ENCODE measurements at regions not wholly inside any gene's neighbourhood (a gene's known extent, or its start where the extent isn't known, plus 50 kb on each side); places are given as distances from the start of the nearest gene placed in this dataset.

DNA sequence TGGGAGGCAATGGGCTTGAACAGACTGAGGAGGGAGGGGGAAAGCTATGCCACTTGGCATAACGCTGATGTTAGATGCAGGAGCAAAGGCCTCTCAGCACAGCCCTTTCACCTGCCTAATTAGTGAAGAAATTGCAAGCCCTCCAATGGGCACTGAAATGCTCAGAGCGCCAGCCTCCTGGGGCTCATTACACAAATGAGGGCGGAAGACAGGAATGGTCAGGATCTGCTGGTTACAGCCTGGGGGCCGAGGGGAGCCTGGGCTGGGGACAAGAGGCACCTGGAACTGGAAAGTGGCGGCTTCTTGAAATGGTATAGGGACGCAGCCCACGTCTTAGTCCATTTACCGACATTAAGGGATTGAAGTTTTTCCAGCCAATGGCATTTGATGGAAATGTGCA lies 50.2 kb upstream of the PLET1 start:
- H3K4me1 ChIP-seq (ENCODE audit: insufficient read depth, low read length), result no peaks in the 10 kb centered on the region

DNA sequence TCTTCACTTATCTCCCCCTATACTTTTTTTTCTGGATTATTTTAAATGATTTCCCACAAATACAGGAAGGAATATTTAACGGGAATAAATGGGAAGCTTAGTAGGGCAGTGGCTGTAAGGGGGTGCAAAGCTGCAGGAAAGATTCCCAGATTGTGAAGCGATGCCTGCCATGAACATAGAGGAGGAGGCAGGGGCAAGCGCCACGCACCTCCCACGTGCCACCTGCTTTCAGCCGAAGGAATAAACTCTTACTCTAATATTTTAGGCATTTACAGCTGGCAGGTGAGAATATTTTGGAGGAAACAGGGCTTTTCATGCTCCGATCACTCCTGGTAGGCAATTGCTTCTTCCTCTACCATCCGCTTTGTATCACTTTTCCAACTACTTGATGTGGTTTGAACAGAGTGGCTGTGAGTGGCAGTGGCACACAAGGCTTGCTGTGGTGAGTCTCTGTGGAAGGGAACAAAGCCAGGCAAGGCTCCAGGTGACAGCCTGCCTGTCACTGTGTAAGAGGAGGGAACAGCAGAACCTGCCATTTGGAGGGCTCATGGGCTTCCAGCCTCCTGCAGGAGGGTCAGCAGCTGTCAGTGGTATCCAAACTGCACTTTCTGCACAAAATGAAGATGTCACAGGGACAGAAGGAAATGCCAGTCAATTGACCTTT lies 54.5 kb upstream of the PLET1 start:
- H3K9ac ChIP-seq (ENCODE audit: low read depth, low read length), result no peak overlapping the region
- H3K27me3 ChIP-seq (ENCODE audit: insufficient read depth, low read length), result no peaks in the 10 kb centered on the region
- no peaks in the 10 kb centered on the region for H3K4me1 ChIP-seq (ENCODE audit: insufficient read depth, low read length)
- whole genome bisulfite sequencing, result 87% methylated on average over 7 of the region's 8 CpGs
- H3K4me3 ChIP-seq (ENCODE audit: low read length), result no peak overlapping the region
- no peaks in the 10 kb centered on the region for H3K9me3 ChIP-seq (ENCODE audit: insufficient read depth, low read depth, low read length)
- no peaks in the 10 kb centered on the region for H3K36me3 ChIP-seq (ENCODE audit: insufficient read depth, low read length)
- no peak overlapping the region for H3K27ac ChIP-seq (ENCODE audit: low read depth, low read length)

More for the DNA sequence above, 50.2 kb upstream of the PLET1 start:
- Histone ChIP-seq H3K4me3 (ENCODE audit: low read length) (no peak overlapping the region), H3K27ac (ENCODE audit: low read depth, low read length) (no peak overlapping the region), H3K9ac (ENCODE audit: low read depth, low read length) (no peak overlapping the region), H3K27me3 (ENCODE audit: insufficient read depth, low read length) (no peaks in the 10 kb centered on the region), H3K36me3 (ENCODE audit: insufficient read depth, low read length) (no peaks in the 10 kb centered on the region), H3K9me3 (ENCODE audit: insufficient read depth, low read depth, low read length) (0 out of 2 replicates have a peak, but pooled peaks cover 5% of the 10 kb centered on the region)
- 82% methylated on average over 8 of the region's 8 CpGs for WGBS

DNA sequence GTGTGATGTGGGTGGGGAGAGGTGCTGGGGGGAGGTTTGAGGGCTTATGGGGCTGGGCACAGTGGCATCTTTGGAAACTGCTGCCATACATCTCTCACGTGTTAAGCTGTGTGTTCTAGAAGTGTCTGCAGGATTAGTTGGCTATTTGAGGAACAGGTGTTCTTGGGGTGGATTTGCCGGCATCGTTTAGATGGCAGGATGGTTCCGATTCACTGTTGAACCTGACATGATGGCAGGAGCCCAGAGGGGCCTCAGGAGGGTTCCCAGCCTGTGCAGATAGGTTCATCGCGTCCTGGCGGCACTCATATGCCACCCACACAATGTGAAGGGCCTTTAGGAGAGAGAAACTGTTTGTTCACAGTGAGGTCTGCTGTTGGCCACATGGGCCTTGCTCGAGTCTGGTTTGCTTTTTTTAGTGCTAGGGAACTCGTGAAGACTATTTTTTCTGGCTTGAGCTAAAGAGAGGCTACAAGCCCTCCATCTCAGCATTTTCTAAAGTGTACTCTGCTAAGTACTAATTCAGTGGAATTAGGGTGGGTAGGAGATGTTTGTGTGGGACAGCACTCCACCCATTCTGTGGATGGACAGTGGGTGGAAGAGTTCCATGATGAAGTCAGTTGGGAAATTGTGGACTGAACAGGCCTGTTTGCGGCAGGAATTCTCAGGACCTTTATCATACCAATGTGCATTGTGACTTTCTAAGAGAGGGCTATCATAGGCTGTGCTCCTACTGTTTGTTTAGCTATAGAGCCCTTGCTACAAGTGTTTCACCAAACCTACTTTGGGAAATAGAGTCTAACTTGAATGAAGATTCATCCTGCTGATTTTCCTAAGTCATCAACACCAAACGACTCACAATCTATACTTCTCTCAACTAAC lies 55.4 kb upstream of the PLET1 start:
- H3K9ac ChIP-seq (ENCODE audit: low read depth, low read length), result no peak overlapping the region
- H3K36me3 ChIP-seq (ENCODE audit: insufficient read depth, low read length), result no peaks in the 10 kb centered on the region
- H3K27me3 ChIP-seq (ENCODE audit: insufficient read depth, low read length), result no peaks in the 10 kb centered on the region
- peaks cover 1% of the 10 kb centered on the region; the same call in 1 of the 2 replicates for H3K4me1 ChIP-seq (ENCODE audit: insufficient read depth, low read length)
- H3K9me3 ChIP-seq (ENCODE audit: insufficient read depth, low read depth, low read length), result no peaks in the 10 kb centered on the region
- no peak overlapping the region for H3K27ac ChIP-seq (ENCODE audit: low read depth, low read length)
- WGBS, result 95% methylated on average over 11 of the region's 11 CpGs
- no peak overlapping the region for H3K4me3 ChIP-seq (ENCODE audit: low read length)

DNA sequence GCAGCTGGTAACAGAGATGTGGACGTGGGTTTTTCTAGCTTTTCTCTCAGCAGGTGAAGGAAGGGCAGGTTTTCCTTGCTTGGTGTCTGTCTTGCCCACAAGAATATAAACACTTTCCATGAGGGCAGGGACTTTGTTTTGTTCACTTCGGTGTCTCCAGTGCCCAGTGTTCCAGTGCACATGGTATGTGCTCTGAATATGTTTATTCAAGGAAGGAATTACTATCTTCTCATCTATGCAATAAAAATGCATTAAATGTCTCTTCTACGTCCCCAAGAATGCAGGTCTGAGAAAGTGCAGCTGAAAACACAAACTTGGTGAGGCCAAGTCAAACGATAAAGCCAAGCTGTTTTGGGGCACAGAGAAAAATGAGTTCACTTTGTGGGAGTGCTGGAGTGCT lies 56.3 kb upstream of the PLET1 start:
- Histone ChIP-seq H3K36me3 (ENCODE audit: insufficient read depth, low read length) (no peaks in the 10 kb centered on the region), H3K9me3 (ENCODE audit: insufficient read depth, low read depth, low read length) (no peaks in the 10 kb centered on the region), H3K9ac (ENCODE audit: low read depth, low read length) (no peak overlapping the region), H3K27me3 (ENCODE audit: insufficient read depth, low read length) (no peaks in the 10 kb centered on the region), H3K27ac (ENCODE audit: low read depth, low read length) (no peak overlapping the region), H3K4me1 (ENCODE audit: insufficient read depth, low read length) (peaks cover 9% of the 10 kb centered on the region), H3K4me3 (ENCODE audit: low read length) (no peak overlapping the region)
- 88% methylated on average over 4 of the region's 4 CpGs for WGBS

DNA sequence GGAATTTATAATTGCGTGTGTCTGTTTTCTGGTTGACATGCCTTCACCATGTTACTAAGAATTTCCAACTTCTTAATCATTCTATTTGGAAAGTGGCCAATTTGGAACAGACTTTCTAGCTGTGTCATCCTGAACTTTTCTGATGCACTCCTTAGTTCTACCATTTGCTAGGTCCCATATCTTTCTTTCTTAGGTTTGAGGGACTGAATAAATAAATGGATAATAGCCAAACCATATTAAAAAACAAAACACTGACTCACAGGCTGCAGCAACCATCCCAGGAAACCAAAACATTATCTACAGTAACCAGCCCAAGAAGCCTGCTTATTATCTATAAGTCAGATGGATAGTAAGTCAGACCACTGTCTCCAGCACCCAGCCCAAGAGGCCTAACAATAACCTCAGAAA lies 57.5 kb upstream of the PLET1 start:
- WGBS, result 100% methylated on average over 1 of the region's 1 CpG
- Histone ChIP-seq H3K9me3 (ENCODE audit: insufficient read depth, low read depth, low read length) (no peaks in the 10 kb centered on the region), H3K27ac (ENCODE audit: low read depth, low read length) (no peak overlapping the region), H3K9ac (ENCODE audit: low read depth, low read length) (no peak overlapping the region), H3K4me1 (ENCODE audit: insufficient read depth, low read length) (peaks cover 14% of the 10 kb centered on the region), H3K36me3 (ENCODE audit: insufficient read depth, low read length) (no peaks in the 10 kb centered on the region), H3K4me3 (ENCODE audit: low read length) (no peak overlapping the region), H3K27me3 (ENCODE audit: insufficient read depth, low read length) (no peaks in the 10 kb centered on the region)

DNA sequence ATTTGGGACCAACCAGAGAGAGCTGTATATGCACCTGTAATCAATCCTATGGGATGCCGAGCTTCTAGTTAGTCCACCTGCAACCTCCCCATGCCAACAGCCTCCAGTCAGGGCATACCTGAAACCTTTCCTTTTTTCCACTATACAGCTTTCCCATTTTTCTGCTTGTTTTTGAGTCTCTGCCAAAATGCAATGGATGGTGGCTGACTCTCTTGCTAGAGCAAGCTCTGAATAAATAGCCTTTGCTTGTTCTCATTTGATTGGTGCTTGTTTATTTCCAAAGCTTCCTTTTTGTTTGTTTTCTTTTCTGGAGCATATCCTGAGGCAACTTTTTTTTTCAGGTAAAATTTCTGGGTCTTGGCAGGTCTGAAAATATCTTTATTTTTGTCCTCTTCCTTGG lies 58.0 kb upstream of the PLET1 start:
- H3K9me3 ChIP-seq (ENCODE audit: insufficient read depth, low read depth, low read length), result no peaks in the 10 kb centered on the region
- 97% methylated on average over 1 of the region's 1 CpG for WGBS
- no peaks in the 10 kb centered on the region for H3K27me3 ChIP-seq (ENCODE audit: insufficient read depth, low read length)
- H3K27ac ChIP-seq (ENCODE audit: low read depth, low read length), result no peak overlapping the region
- peaks cover 14% of the 10 kb centered on the region for H3K4me1 ChIP-seq (ENCODE audit: insufficient read depth, low read length)
- H3K36me3 ChIP-seq (ENCODE audit: insufficient read depth, low read length), result no peaks in the 10 kb centered on the region
- H3K4me3 ChIP-seq (ENCODE audit: low read length), result no peak overlapping the region
- H3K9ac ChIP-seq (ENCODE audit: low read depth, low read length), result no peak overlapping the region

DNA sequence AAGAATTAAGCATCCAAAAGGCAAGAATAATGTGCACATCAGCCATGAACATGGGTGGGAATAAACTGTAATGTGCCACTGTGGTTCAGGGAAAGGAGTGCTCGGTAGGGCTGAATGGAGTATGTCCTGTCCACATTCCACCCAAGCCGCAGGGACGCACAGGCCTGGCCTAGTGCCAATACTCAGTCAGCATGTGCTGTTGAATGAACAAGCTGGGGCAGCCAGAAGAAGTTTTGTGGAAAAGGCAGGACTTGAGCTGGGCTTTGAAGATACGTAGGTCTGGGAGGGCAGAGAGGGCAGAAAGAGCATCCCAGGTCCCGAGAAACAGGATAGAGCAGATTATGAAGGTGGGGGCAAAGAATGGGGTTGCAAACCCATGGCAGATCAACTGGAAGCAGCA lies 60.0 kb upstream of the PLET1 start:
- Histone ChIP-seq H3K27ac (ENCODE audit: low read depth, low read length) (no peak overlapping the region), H3K4me1 (ENCODE audit: insufficient read depth, low read length) (peaks cover 14% of the 10 kb centered on the region), H3K27me3 (ENCODE audit: insufficient read depth, low read length) (no peaks in the 10 kb centered on the region), H3K36me3 (ENCODE audit: insufficient read depth, low read length) (no peaks in the 10 kb centered on the region), H3K9ac (ENCODE audit: low read depth, low read length) (no peak overlapping the region), H3K9me3 (ENCODE audit: insufficient read depth, low read depth, low read length) (no peaks in the 10 kb centered on the region), H3K4me3 (ENCODE audit: low read length) (no peak overlapping the region)
- 94% methylated on average over 5 of the region's 5 CpGs for WGBS

DNA sequence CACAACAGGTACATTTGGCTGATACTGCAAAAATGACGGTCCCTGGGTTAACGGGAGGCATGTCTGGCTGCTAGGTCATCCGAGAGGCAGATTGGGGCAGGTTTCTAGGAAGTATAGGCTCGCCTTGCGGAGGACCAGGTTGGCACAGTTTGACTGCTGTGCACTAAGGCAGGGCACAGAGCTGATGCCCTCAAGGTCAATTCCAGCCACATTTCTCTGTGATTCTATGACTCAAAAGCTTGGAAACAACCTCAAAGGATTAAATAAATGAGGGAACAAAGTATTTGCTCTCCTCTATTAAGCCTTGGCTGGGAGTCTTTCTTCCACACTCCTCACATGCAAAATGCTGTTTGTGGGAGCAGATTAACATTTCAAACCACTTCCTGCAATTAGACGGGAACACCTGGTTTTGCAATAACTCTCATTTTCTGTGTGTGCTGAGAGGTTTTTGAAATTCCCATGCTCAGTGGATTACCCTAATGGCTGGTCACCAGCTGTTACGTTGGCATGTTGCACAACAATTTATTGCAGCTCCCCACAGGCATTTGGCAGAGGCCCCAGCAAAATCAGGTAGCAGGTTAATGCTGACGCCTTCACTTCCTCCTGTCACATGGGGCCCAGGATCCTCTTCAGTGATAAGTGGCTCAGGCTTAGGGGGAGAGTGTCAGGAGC lies 61.0 kb upstream of the PLET1 start:
- Histone ChIP-seq H3K4me1 (ENCODE audit: insufficient read depth, low read length) (peaks cover 14% of the 10 kb centered on the region), H3K27me3 (ENCODE audit: insufficient read depth, low read length) (no peaks in the 10 kb centered on the region), H3K4me3 (ENCODE audit: low read length) (no peak overlapping the region), H3K9me3 (ENCODE audit: insufficient read depth, low read depth, low read length) (no peaks in the 10 kb centered on the region), H3K36me3 (ENCODE audit: insufficient read depth, low read length) (no peaks in the 10 kb centered on the region), H3K27ac (ENCODE audit: low read depth, low read length) (peak overlapping the region; percentile 60; the same call in 1 of the 2 replicates), H3K9ac (ENCODE audit: low read depth, low read length) (no peak overlapping the region)
- WGBS, result 57% methylated on average over 8 of the region's 8 CpGs

DNA sequence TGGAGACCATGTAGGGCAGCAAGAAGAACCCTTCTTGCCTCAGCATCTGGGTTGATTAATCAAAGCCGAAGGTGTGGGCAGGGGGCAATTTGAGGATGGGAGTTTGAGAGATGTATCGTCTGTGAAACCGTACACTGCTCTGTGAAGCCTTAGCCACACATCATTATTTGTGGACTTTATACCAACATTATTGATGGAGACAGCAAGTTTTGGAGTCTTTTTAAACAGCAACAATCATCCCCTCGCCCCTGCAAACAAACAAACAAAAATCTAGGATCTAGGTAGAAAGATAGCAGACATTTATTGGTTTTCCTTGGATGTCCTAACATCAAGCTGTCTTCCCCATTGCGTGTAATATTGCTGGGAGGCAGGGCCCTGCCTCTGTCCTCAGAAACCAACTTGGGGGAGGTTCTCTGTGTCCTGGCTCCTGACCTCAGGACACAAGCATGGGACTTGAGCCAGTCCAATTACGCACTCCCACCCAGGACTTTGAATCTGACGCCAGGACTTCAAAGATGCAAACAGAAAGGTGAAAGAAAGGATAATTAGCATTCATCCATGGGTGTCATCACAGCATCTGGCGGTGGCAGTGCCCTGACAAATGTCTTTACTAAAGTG lies 61.6 kb upstream of the PLET1 start:
- Histone ChIP-seq H3K9me3 (ENCODE audit: insufficient read depth, low read depth, low read length) (no peaks in the 10 kb centered on the region), H3K27me3 (ENCODE audit: insufficient read depth, low read length) (no peaks in the 10 kb centered on the region), H3K9ac (ENCODE audit: low read depth, low read length) (no peak overlapping the region), H3K4me1 (ENCODE audit: insufficient read depth, low read length) (peaks cover 14% of the 10 kb centered on the region), H3K27ac (ENCODE audit: low read depth, low read length) (peak overlapping the region; percentile 60; the same call in 1 of the 2 replicates), H3K36me3 (ENCODE audit: insufficient read depth, low read length) (no peaks in the 10 kb centered on the region), H3K4me3 (ENCODE audit: low read length) (no peak overlapping the region)
- WGBS, result 92% methylated on average over 7 of the region's 8 CpGs

DNA sequence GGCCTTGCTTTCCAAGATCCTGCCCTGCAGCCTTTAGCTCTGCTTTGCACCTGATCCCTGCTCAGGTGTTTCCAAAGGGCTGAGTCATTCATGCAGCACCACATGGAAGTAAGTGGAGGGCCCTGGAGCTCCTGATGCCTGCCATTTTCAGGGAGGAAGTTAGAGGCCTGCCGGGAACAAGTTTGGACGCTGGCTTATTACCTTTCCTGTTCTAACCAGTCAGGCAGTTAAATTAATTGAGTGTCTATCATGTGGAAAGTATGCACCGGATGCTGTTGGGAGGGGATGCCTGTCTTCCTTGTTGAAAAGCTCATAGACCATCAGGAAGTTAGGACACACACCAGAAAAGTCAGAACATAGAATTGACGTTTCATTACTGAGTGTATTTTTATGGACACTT lies 73.7 kb upstream of the PLET1 start:
- Histone ChIP-seq H3K36me3 (ENCODE audit: insufficient read depth, low read length) (no peaks in the 10 kb centered on the region), H3K4me3 (ENCODE audit: low read length) (no peak overlapping the region), H3K27me3 (ENCODE audit: insufficient read depth, low read length) (no peaks in the 10 kb centered on the region), H3K9ac (ENCODE audit: low read depth, low read length) (no peak overlapping the region), H3K27ac (ENCODE audit: low read depth, low read length) (no peak overlapping the region), H3K9me3 (ENCODE audit: insufficient read depth, low read depth, low read length) (no peaks in the 10 kb centered on the region), H3K4me1 (ENCODE audit: insufficient read depth, low read length) (no peaks in the 10 kb centered on the region)
- 86% methylated on average over 4 of the region's 4 CpGs for WGBS

Data from HUES64 (cell line).